ENCODE measurements at regions not wholly inside any gene's neighbourhood (a gene's known extent, or its start where the extent isn't known, plus 50 kb on each side); places are given as distances from the start of the nearest gene placed in this dataset.

GRCh38 chr2:15735484-15736326 is 144.0 kb downstream of the DDX1 start:
- DNase-seq: no peak

GRCh38 chr2:15736396-15737180 is 144.9 kb downstream of the DDX1 start:
- DNase-seq: no peak

- DNase-seq: no peak
Observed at GRCh38 chr2:15737314-15738224, 145.9 kb downstream of the DDX1 start.

GRCh38 chr2:15738225-15738546 is 146.5 kb downstream of the DDX1 start:
- no peak for DNase-seq

- DNase-seq: no peak
Observed at GRCh38 chr2:15738943-15739342, 147.3 kb downstream of the DDX1 start.

- DNase-seq: no peak
Observed at GRCh38 chr2:15744820-15745219, 153.2 kb downstream of the DDX1 start.

- DNase-seq: no peak
Observed at GRCh38 chr2:15745350-15745749, 153.7 kb downstream of the DDX1 start.

GRCh38 chr2:15745907-15746702 is 154.4 kb downstream of the DDX1 start:
- no peak for DNase-seq

GRCh38 chr2:15746703-15747550 is 155.3 kb downstream of the DDX1 start:
- DNase-seq: no peak

GRCh38 chr2:15747603-15748471 is 156.2 kb downstream of the DDX1 start:
- DNase-seq: no peak

GRCh38 chr2:15748736-15749323 is 157.2 kb downstream of the DDX1 start:
- DNase-seq: peak; percentile 56

- no peak for DNase-seq
Observed at GRCh38 chr2:15749460-15750432, 158.1 kb downstream of the DDX1 start.

GRCh38 chr2:15750433-15750814 is 158.8 kb downstream of the DDX1 start:
- no peak for DNase-seq

GRCh38 chr2:15750822-15751329 is 159.2 kb downstream of the DDX1 start:
- no peak for DNase-seq

- DNase-seq: no peak
Observed at GRCh38 chr2:15751477-15751876, 159.8 kb downstream of the DDX1 start.

- DNase-seq: no peak
Observed at GRCh38 chr2:15752552-15753232, 161.0 kb downstream of the DDX1 start.

- DNase-seq: no peak
Observed at GRCh38 chr2:15753233-15753798, 161.6 kb downstream of the DDX1 start.

Measured in DMS53 (cell line).